ENCODE measurements at regions not wholly inside any gene's neighbourhood (a gene's known extent, or its start where the extent isn't known, plus 50 kb on each side); places are given as distances from the start of the nearest gene placed in this dataset.

DNA sequence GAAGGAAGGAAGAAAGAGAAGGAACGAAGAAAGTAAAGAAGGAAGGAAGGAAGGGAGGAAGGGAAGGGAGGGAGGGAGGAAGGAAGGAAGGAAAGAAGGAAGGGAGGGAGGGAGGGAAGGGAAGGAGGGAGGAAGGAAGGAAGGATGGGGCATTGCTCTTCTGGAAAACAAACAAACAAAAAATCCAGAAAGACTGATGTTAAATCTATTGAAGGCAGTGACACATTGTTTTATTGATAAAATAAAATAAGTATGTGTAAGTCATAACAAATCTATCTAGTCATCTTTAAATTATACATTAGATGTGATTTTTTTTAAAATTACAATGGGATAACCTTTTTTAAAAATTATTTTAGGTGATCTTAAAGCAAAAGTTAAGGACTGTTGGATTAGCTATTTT lies 1245.5 kb downstream of the STIM2 start:
- TF ChIP-seq POLR2A (IDR thresholded peaks at IDR 0.05; ENCODE audit: low read length) = no peak
- no peak for TF ChIP-seq GATA1 (IDR thresholded peaks at IDR 0.05; ENCODE audit: low read depth, low read length)
